ENCODE measurements at regions not wholly inside any gene's neighbourhood (a gene's known extent, or its start where the extent isn't known, plus 50 kb on each side); places are given as distances from the start of the nearest gene placed in this dataset.
"Not testable (repeated sequence)": the region's sequence is repeated elsewhere in the genome, so short reads cannot be mapped to it uniquely, and the experiment has no call there.

- H3K36me3 Mint-ChIP-seq; H2AFZ ChIP-seq (ENCODE audit: insufficient read depth, low read depth, low read length, poor library complexity, severe bottlenecking); H4K20me1 ChIP-seq (ENCODE audit: insufficient read depth, low read length); H3K4me2 ChIP-seq (replicated peaks; ENCODE audit: extremely low read depth, low read length, poor library complexity, severe bottlenecking); DNase-seq; H3K4me3 ChIP-seq (replicated peaks in 1 of 3; ENCODE audit: low read depth in 2 of 3, low read length in 3 of 3); H3K27ac Mint-ChIP-seq; H3K27me3 Mint-ChIP-seq (ENCODE audit: low read depth in 3 of 3); H3K27me3 ChIP-seq (ENCODE audit: control insufficient read depth in 2 of 2, insufficient read depth in 2 of 2, low read length in 2 of 2); H3K36me3 ChIP-seq (replicated peaks in 1 of 2; ENCODE audit: control insufficient read depth in 1 of 2, insufficient read depth in 2 of 2, low read length in 2 of 2); H3K9ac ChIP-seq (ENCODE audit: insufficient read depth, low read length, poor library complexity, severe bottlenecking); H3K4me1 Mint-ChIP-seq; H3K4me1 ChIP-seq (ENCODE audit: control insufficient read depth in 1 of 2, insufficient read depth in 2 of 2, low read length in 2 of 2); H3K27ac ChIP-seq (ENCODE audit: low read depth in 1 of 2, low read length in 2 of 2); H3K79me2 ChIP-seq (ENCODE audit: insufficient read depth, low read length); H3K4me3 Mint-ChIP-seq; intact Hi-C loops (cut with micrococcal nuclease): not testable (repeated sequence)
- 100% methylated on average over 2 of the region's 4 CpGs for WGBS (ENCODE audit: insufficient coverage)
- H3K9me3 ChIP-seq (replicated peaks in 1 of 2; ENCODE audit: control insufficient read depth in 1 of 2, insufficient read depth in 1 of 2, low read length in 2 of 2) = peaks cover 8 to 10% of the 10 kb centered on the region in 2 donors
- peaks cover 10 to 23% (median 18%) of the 10 kb centered on the region in 7 donors for H3K9me3 Mint-ChIP-seq
These were observed 249.5 kb downstream of the ZNF608 start for GRCh38 chr5:124496968-124497367.

- H3K4me1 ChIP-seq (ENCODE audit: control insufficient read depth in 1 of 2, insufficient read depth in 2 of 2, low read length in 2 of 2) = no peaks in the 10 kb centered on the region
- H2AFZ ChIP-seq (ENCODE audit: insufficient read depth, low read depth, low read length, poor library complexity, severe bottlenecking) = no peak overlapping the region
- H4K20me1 ChIP-seq (ENCODE audit: insufficient read depth, low read length) = no peaks in the 10 kb centered on the region
- peaks cover 0 to 1% (median 0%) of the 10 kb centered on the region in 3 donors for H3K27me3 Mint-ChIP-seq (ENCODE audit: low read depth in 3 of 3)
- H3K4me1 Mint-ChIP-seq = no peaks in the 10 kb centered on the region
- intact Hi-C loops (cut with micrococcal nuclease) = no loop called here
- DNase-seq = no peak
- WGBS (ENCODE audit: insufficient coverage) = 96% methylated on average over 2 of the region's 2 CpGs
- H3K27ac Mint-ChIP-seq = no peak overlapping the region
- H3K9me3 Mint-ChIP-seq = peaks cover 26 to 41% (median 34%) of the 10 kb centered on the region in 7 donors
- H3K9me3 ChIP-seq (replicated peaks in 1 of 2; ENCODE audit: control insufficient read depth in 1 of 2, insufficient read depth in 1 of 2, low read length in 2 of 2) = peaks cover 12 to 24% of the 10 kb centered on the region in 2 donors
- no peak overlapping the region for H3K4me2 ChIP-seq (replicated peaks; ENCODE audit: extremely low read depth, low read length, poor library complexity, severe bottlenecking)
- H3K27me3 ChIP-seq (ENCODE audit: control insufficient read depth in 2 of 2, insufficient read depth in 2 of 2, low read length in 2 of 2) = no peaks in the 10 kb centered on the region
- H3K4me3 ChIP-seq (replicated peaks in 1 of 3; ENCODE audit: low read depth in 2 of 3, low read length in 3 of 3) = no peak overlapping the region
- no peak overlapping the region for H3K27ac ChIP-seq (ENCODE audit: low read depth in 1 of 2, low read length in 2 of 2)
- no peak overlapping the region for H3K9ac ChIP-seq (ENCODE audit: insufficient read depth, low read length, poor library complexity, severe bottlenecking)
- H3K79me2 ChIP-seq (ENCODE audit: insufficient read depth, low read length) = no peaks in the 10 kb centered on the region
- no peak for TF ChIP-seq CTCF (IDR thresholded peaks at IDR 0.05)
- H3K36me3 Mint-ChIP-seq = no peaks in the 10 kb centered on the region
- no peak overlapping the region for H3K4me3 Mint-ChIP-seq
- no peaks in the 10 kb centered on the region for H3K36me3 ChIP-seq (replicated peaks in 1 of 2; ENCODE audit: control insufficient read depth in 1 of 2, insufficient read depth in 2 of 2, low read length in 2 of 2)
These were observed 251.8 kb downstream of the ZNF608 start for GRCh38 chr5:124494540-124495116.

Measured in CD14-positive monocyte (primary cell).